T-helper 17 cell (primary cell): ENCODE measurements at regions not wholly inside any gene's neighbourhood (a gene's known extent, or its start where the extent isn't known, plus 50 kb on each side); places are given as distances from the start of the nearest gene placed in this dataset.

ENCODE experiments used
- ATAC-seq: fragments of 150-1000 bp; cut with Tn5 transposase; 2 replicates; pipeline ENCODE4 v1.10.0; 2021; ENCODE audit warnings: mild to moderate bottlenecking, moderate library complexity
- DNase-seq, 3 donors: peaks; one replicate each; pipeline versions ENCODE4 v3.0.0 to v3.0.0-alpha.2; 2020 to 2021
- H3K9me3 ChIP-seq: one replicate; pipeline ENCODE4 v1.7.0; 2013; ENCODE audit warnings: low read length, mild to moderate bottlenecking; ENCODE audit not compliant: control insufficient read depth, poor library complexity, severe bottlenecking
- H3K27ac Mint-ChIP-seq: one replicate; pipeline ENCODE4 v1.8.0; 2022; ENCODE audit warnings: mild to moderate bottlenecking, moderate library complexity, mixed read lengths
- H3K27me3 Mint-ChIP-seq: one replicate; pipeline ENCODE4 v1.8.0; 2022; ENCODE audit warnings: mixed read lengths
- H3K36me3 Mint-ChIP-seq: one replicate; pipeline ENCODE4 v1.8.0; 2022; ENCODE audit warnings: low read depth, mixed read lengths
- H3K4me1 Mint-ChIP-seq: one replicate; pipeline ENCODE4 v1.8.0; 2022; ENCODE audit warnings: mild to moderate bottlenecking, mixed read lengths
- H3K4me3 Mint-ChIP-seq: one replicate; pipeline ENCODE4 v1.8.0; 2022; ENCODE audit warnings: mild to moderate bottlenecking, moderate library complexity, mixed read lengths

GRCh38 chr7:132687981-132688383 lies 111.7 kb upstream of the PLXNA4 start:
- Mint-ChIP-seq H3K4me3 (no peak overlapping the region), H3K27ac (no peak overlapping the region), H3K4me1 (no peaks in the 10 kb centered on the region), H3K27me3 (peaks cover 13% of the 10 kb centered on the region), H3K36me3 (no peaks in the 10 kb centered on the region)
- no peak for ATAC-seq
- no peak for DNase-seq
- no peaks in the 10 kb centered on the region for H3K9me3 ChIP-seq

- no peaks in the 10 kb centered on the region for H3K4me1 Mint-ChIP-seq
- DNase-seq (no peak), ATAC-seq (no peak)
- no peak overlapping the region for H3K27ac Mint-ChIP-seq
- no peak overlapping the region for H3K4me3 Mint-ChIP-seq
- H3K36me3 Mint-ChIP-seq: no peaks in the 10 kb centered on the region
- peaks cover 13% of the 10 kb centered on the region for H3K27me3 Mint-ChIP-seq
- no peaks in the 10 kb centered on the region for H3K9me3 ChIP-seq
Observed at GRCh38 chr7:132687016-132687415, 110.7 kb upstream of the PLXNA4 start.

GRCh38 chr7:132685277-132685676 lies 109.0 kb upstream of the PLXNA4 start:
- Mint-ChIP-seq H3K4me1 (no peaks in the 10 kb centered on the region), H3K27ac (no peak overlapping the region), H3K4me3 (no peak overlapping the region), H3K36me3 (no peaks in the 10 kb centered on the region), H3K27me3 (peaks cover 14% of the 10 kb centered on the region)
- ATAC-seq: no peak
- DNase-seq: no peak
- no peaks in the 10 kb centered on the region for H3K9me3 ChIP-seq

GRCh38 chr7:132683896-132684690 lies 107.8 kb upstream of the PLXNA4 start:
- peaks cover 14% of the 10 kb centered on the region for H3K27me3 Mint-ChIP-seq
- no peaks in the 10 kb centered on the region for H3K36me3 Mint-ChIP-seq
- H3K27ac Mint-ChIP-seq: no peak overlapping the region
- no peak for DNase-seq
- H3K9me3 ChIP-seq: no peaks in the 10 kb centered on the region
- H3K4me3 Mint-ChIP-seq: no peak overlapping the region
- ATAC-seq: no peak
- no peaks in the 10 kb centered on the region for H3K4me1 Mint-ChIP-seq

GRCh38 chr7:132681951-132682350 lies 105.7 kb upstream of the PLXNA4 start:
- H3K4me1 Mint-ChIP-seq: no peaks in the 10 kb centered on the region
- H3K9me3 ChIP-seq: no peaks in the 10 kb centered on the region
- H3K27me3 Mint-ChIP-seq: peaks cover 14% of the 10 kb centered on the region
- H3K27ac Mint-ChIP-seq: no peak overlapping the region
- H3K4me3 Mint-ChIP-seq: no peak overlapping the region
- ATAC-seq (no peak), DNase-seq (no peak)
- H3K36me3 Mint-ChIP-seq: peaks cover 1% of the 10 kb centered on the region

- Mint-ChIP-seq H3K4me1 (no peaks in the 10 kb centered on the region), H3K4me3 (no peak overlapping the region), H3K27ac (no peak overlapping the region), H3K36me3 (peaks cover 3% of the 10 kb centered on the region), H3K27me3 (peaks cover 14% of the 10 kb centered on the region)
- ATAC-seq: no peak
- DNase-seq: no peak
- no peaks in the 10 kb centered on the region for H3K9me3 ChIP-seq
Observed at GRCh38 chr7:132680590-132680989, 104.3 kb upstream of the PLXNA4 start.

- Mint-ChIP-seq H3K4me3 (no peak overlapping the region), H3K27ac (no peak overlapping the region), H3K27me3 (peaks cover 7% of the 10 kb centered on the region), H3K36me3 (peaks cover 3% of the 10 kb centered on the region), H3K4me1 (no peaks in the 10 kb centered on the region)
- DNase-seq: no peak
- H3K9me3 ChIP-seq: no peaks in the 10 kb centered on the region
- no peak for ATAC-seq
Observed at GRCh38 chr7:132678656-132679055, 102.4 kb upstream of the PLXNA4 start.

- ATAC-seq (no peak), DNase-seq (no peak)
- peaks cover 7% of the 10 kb centered on the region for H3K27me3 Mint-ChIP-seq
- no peak overlapping the region for H3K27ac Mint-ChIP-seq
- no peaks in the 10 kb centered on the region for H3K4me1 Mint-ChIP-seq
- H3K4me3 Mint-ChIP-seq: no peak overlapping the region
- no peaks in the 10 kb centered on the region for H3K9me3 ChIP-seq
- peaks cover 3% of the 10 kb centered on the region for H3K36me3 Mint-ChIP-seq
Observed at GRCh38 chr7:132677918-132678317, 101.6 kb upstream of the PLXNA4 start.

- no peaks in the 10 kb centered on the region for H3K4me1 Mint-ChIP-seq
- no peak overlapping the region for H3K27ac Mint-ChIP-seq
Observed at GRCh38 chr7:132672200-132672990, 96.1 kb upstream of the PLXNA4 start.

GRCh38 chr7:132666774-132667172 lies 90.5 kb upstream of the PLXNA4 start:
- Mint-ChIP-seq H3K4me3 (peak overlapping the region; percentile 59), H3K27ac (peak overlapping the region; percentile 17), H3K4me1 (peaks cover 5% of the 10 kb centered on the region), H3K27me3 (no peaks in the 10 kb centered on the region), H3K36me3 (no peaks in the 10 kb centered on the region)
- H3K9me3 ChIP-seq: no peaks in the 10 kb centered on the region
- ATAC-seq (no peak), DNase-seq (no peak)

More at GRCh38 chr7:132672200-132672990, 96.1 kb upstream of the PLXNA4 start:
- no peak for DNase-seq
- Mint-ChIP-seq H3K36me3 (peaks cover 3% of the 10 kb centered on the region), H3K4me3 (no peak overlapping the region), H3K27me3 (no peaks in the 10 kb centered on the region)
- H3K9me3 ChIP-seq: no peaks in the 10 kb centered on the region
- ATAC-seq: no peak

- peaks cover 5% of the 10 kb centered on the region for H3K4me1 Mint-ChIP-seq
- DNase-seq (no peak), ATAC-seq (peak; percentile 60)
Observed at GRCh38 chr7:132666071-132666773, 90.0 kb upstream of the PLXNA4 start.

GRCh38 chr7:132656846-132657776 lies 80.8 kb upstream of the PLXNA4 start:
- Mint-ChIP-seq H3K27ac (no peak overlapping the region), H3K36me3 (no peaks in the 10 kb centered on the region), H3K27me3 (no peaks in the 10 kb centered on the region), H3K4me1 (peaks cover 18% of the 10 kb centered on the region), H3K4me3 (no peak overlapping the region)
- DNase-seq (no peak), ATAC-seq (no peak)
- no peaks in the 10 kb centered on the region for H3K9me3 ChIP-seq

More at GRCh38 chr7:132666071-132666773, 90.0 kb upstream of the PLXNA4 start:
- H3K36me3 Mint-ChIP-seq: no peaks in the 10 kb centered on the region
- peak overlapping the region; percentile 59 for H3K4me3 Mint-ChIP-seq
- peak overlapping the region; percentile 17 for H3K27ac Mint-ChIP-seq
- no peaks in the 10 kb centered on the region for H3K27me3 Mint-ChIP-seq
- no peaks in the 10 kb centered on the region for H3K9me3 ChIP-seq
